DND-41 (cell line): ENCODE measurements at regions not wholly inside any gene's neighbourhood (a gene's known extent, or its start where the extent isn't known, plus 50 kb on each side); places are given as distances from the start of the nearest gene placed in this dataset.

Experiments used
- ATAC-seq: fragments of 200-7000 bp; cut with Tn5 transposase; 3 replicates; pipeline ENCODE4 v1.9.1; 2021; ENCODE audit warnings: low read depth; ENCODE audit not compliant: insufficient read depth
- DNase-seq: peaks from one replicate; pipeline ENCODE4 v3.0.0-alpha.2; 2020
- H2AFZ ChIP-seq: 2 replicates; pipeline ENCODE4 v1.6.0; 2012; ENCODE audit warnings: low read depth, low read length
- H3K27ac ChIP-seq: 2 replicates; pipeline ENCODE4 v1.5.1; 2012; ENCODE audit warnings: low read length, inconsistent platforms
- H3K27me3 ChIP-seq: fragments of 200-600 bp; sonication (generic); 2 replicates; pipeline ENCODE4 v1.6.0; 2012; ENCODE audit warnings: low read length, mild to moderate bottlenecking, inconsistent platforms; ENCODE audit not compliant: insufficient read depth, poor library complexity
- H3K36me3 ChIP-seq: 2 replicates; pipeline ENCODE4 v1.5.1; 2012; ENCODE audit warnings: low read length, inconsistent platforms; ENCODE audit not compliant: insufficient read depth
- H3K4me1 ChIP-seq: 2 replicates; pipeline ENCODE4 v1.5.1; 2012; ENCODE audit warnings: mild to moderate bottlenecking, low read length; ENCODE audit not compliant: insufficient read depth
- H3K4me2 ChIP-seq: 2 replicates; pipeline ENCODE4 v1.6.0; 2012; ENCODE audit warnings: mild to moderate bottlenecking, moderate library complexity, low read length, inconsistent platforms; ENCODE audit not compliant: insufficient read depth
- H3K4me3 ChIP-seq, 2 experiments: fragments of 200-600 bp in 1 of 2; shearing (Covaris generic) in 1 of 2; 2 replicates each; pipeline ENCODE4 v1.5.1; 2012 to 2016; ENCODE audit warnings: inconsistent platforms in 2 of 2, low read length in 2 of 2, mild to moderate bottlenecking in 2 of 2, low read depth in 1 of 2, moderate library complexity in 1 of 2
- H3K79me2 ChIP-seq: 2 replicates; pipeline ENCODE4 v1.6.0; 2012; ENCODE audit warnings: low read length, inconsistent platforms; ENCODE audit not compliant: insufficient read depth
- H3K9ac ChIP-seq: 2 replicates; pipeline ENCODE4 v1.6.0; 2012; ENCODE audit warnings: low read depth, mild to moderate bottlenecking, inconsistent platforms, low read length, moderate library complexity
- H3K9me3 ChIP-seq: 2 replicates; pipeline ENCODE4 v1.5.1; 2012; ENCODE audit warnings: low read length, moderate library complexity, mild to moderate bottlenecking, inconsistent platforms; ENCODE audit not compliant: insufficient read depth, severe bottlenecking
- H4K20me1 ChIP-seq: 2 replicates; pipeline ENCODE4 v1.6.0; 2012; ENCODE audit warnings: low read length; ENCODE audit not compliant: insufficient read depth
- EZH2 ChIP-seq: IDR thresholded peaks from 3 replicates; pipeline ENCODE4 v1.6.1; 2012; ENCODE audit warnings: borderline replicate concordance, low read depth, mild to moderate bottlenecking, moderate library complexity, low read length, inconsistent platforms; ENCODE audit not compliant: severe bottlenecking
- TF ChIP-seq, protein P1 (sequence below): IDR thresholded peaks from 2 replicates; pipeline ENCODE4 v1.5.1; 2012; ENCODE audit warnings: borderline replicate concordance, low read length, moderate library complexity, mild to moderate bottlenecking; ENCODE audit not compliant: poor library complexity, severe bottlenecking; ENCODE audit errors: extremely low read depth

DNA sequence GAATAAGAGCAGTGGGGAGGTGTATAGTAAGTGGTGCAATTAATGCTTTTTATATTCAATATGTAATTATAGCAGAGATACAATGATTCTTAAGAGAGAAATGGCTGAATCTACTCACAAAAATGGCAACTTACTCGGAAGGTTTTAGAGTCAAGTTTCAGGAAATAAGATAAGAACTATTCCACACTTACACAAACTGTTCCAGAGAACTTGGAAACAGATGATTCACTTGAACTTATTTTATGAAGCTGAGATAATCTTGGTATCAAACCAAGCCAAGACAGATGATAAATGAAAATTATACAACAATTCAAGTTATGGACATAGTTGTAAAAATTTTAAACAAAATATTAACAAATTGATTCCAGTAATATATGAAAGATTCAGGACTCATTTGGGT lies 311.3 kb upstream of the HS3ST1 start:
- Histone ChIP-seq H2AFZ (no peak overlapping the region), H3K4me1 (no peaks in the 10 kb centered on the region), H3K9me3 (no peaks in the 10 kb centered on the region), H3K79me2 (no peaks in the 10 kb centered on the region), H3K4me3 (no peak overlapping the region), H4K20me1 (no peaks in the 10 kb centered on the region), H3K36me3 (no peaks in the 10 kb centered on the region), H3K27me3 (no peaks in the 10 kb centered on the region), H3K4me2 (no peak overlapping the region), H3K27ac (no peak overlapping the region), H3K9ac (no peak overlapping the region)
- no peak for ATAC-seq
- TF ChIP-seq, protein P1, sequence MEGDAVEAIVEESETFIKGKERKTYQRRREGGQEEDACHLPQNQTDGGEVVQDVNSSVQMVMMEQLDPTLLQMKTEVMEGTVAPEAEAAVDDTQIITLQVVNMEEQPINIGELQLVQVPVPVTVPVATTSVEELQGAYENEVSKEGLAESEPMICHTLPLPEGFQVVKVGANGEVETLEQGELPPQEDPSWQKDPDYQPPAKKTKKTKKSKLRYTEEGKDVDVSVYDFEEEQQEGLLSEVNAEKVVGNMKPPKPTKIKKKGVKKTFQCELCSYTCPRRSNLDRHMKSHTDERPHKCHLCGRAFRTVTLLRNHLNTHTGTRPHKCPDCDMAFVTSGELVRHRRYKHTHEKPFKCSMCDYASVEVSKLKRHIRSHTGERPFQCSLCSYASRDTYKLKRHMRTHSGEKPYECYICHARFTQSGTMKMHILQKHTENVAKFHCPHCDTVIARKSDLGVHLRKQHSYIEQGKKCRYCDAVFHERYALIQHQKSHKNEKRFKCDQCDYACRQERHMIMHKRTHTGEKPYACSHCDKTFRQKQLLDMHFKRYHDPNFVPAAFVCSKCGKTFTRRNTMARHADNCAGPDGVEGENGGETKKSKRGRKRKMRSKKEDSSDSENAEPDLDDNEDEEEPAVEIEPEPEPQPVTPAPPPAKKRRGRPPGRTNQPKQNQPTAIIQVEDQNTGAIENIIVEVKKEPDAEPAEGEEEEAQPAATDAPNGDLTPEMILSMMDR: no peak
- no peak for TF ChIP-seq EZH2
- no peak for DNase-seq

DNA sequence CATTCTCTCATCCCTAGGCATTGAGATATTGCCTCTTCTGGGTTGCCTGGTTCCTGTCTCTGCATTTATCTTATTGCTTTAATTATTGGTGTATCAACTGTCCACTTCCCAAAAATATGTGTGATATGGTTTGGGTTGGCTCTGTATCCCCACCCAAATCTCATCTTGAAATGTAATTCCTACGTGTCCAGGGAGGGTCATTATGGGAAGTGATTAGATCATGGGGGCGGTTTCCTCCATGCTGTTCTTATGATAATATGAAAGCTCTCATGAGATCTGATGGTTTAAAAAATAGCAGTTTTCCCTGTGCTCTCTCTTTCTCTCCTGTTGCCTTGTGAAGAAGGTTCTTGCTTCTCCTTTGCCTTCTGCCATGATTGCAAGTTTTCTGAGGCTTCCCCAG lies 308.3 kb upstream of the HS3ST1 start:
- Histone ChIP-seq H2AFZ (no peak overlapping the region), H3K79me2 (no peaks in the 10 kb centered on the region), H3K9ac (no peak overlapping the region), H3K27me3 (no peaks in the 10 kb centered on the region), H3K4me3 (no peak overlapping the region), H4K20me1 (no peaks in the 10 kb centered on the region), H3K36me3 (no peaks in the 10 kb centered on the region), H3K4me1 (no peaks in the 10 kb centered on the region), H3K9me3 (no peaks in the 10 kb centered on the region), H3K4me2 (no peak overlapping the region), H3K27ac (no peak overlapping the region)
- TF ChIP-seq EZH2: no peak
- TF ChIP-seq, protein P1: no peak
- DNase-seq (no peak), ATAC-seq (no peak)

DNA sequence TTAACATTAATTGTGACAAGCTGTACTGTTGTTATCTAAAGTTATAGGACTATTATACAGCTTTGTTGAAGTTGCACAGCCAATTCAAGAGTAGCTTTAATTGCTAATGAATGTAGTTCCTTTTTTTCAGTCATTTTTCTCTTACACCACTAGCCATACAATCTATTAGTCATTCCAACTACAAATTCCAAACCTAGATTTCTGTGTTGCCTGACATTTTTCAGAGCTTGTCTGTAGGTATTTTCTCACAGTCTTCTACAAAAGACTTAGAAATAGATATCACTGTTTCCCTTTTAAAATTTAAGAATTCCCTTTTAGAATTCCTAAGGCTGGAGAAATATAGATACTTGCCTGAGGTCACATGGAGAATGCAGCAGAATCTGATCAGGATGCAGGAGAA lies 307.0 kb upstream of the HS3ST1 start:
- Histone ChIP-seq H3K27ac (no peak overlapping the region), H3K4me3 (no peak overlapping the region), H3K36me3 (no peaks in the 10 kb centered on the region), H3K27me3 (no peaks in the 10 kb centered on the region), H3K9ac (no peak overlapping the region), H2AFZ (no peak overlapping the region), H3K4me1 (no peaks in the 10 kb centered on the region), H3K9me3 (no peaks in the 10 kb centered on the region), H3K79me2 (no peaks in the 10 kb centered on the region), H4K20me1 (no peaks in the 10 kb centered on the region), H3K4me2 (no peak overlapping the region)
- DNase-seq: no peak
- no peak for TF ChIP-seq EZH2
- TF ChIP-seq, protein P1: no peak
- ATAC-seq: no peak

DNA sequence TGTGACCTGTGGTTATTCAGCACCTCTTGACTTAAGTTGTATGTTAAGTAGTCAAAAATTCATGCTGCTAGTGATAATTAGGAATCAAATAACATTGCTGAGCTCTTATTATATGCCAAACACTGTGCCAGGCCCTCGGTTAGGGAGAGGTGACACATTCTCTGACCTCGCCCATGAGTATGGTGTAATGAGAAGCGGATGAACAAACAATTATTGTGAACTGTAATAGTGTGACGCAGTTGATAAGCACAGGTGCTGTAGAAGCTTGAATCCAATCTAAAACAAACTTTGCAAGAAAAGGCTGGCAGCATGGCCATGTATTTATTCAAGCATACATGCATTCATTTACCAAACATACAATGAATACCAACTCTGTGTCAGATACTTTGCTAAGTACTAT lies 303.5 kb upstream of the HS3ST1 start:
- Histone ChIP-seq H3K4me3 (no peak overlapping the region), H3K79me2 (no peaks in the 10 kb centered on the region), H4K20me1 (no peaks in the 10 kb centered on the region), H3K4me2 (no peak overlapping the region), H3K36me3 (no peaks in the 10 kb centered on the region), H3K27me3 (no peaks in the 10 kb centered on the region), H2AFZ (no peak overlapping the region), H3K9me3 (no peaks in the 10 kb centered on the region), H3K9ac (no peak overlapping the region), H3K4me1 (no peaks in the 10 kb centered on the region), H3K27ac (no peak overlapping the region)
- ATAC-seq: no peak
- DNase-seq: no peak
- TF ChIP-seq, protein P1: no peak
- TF ChIP-seq EZH2: no peak
